Endothelial cell of umbilical vein (primary cell): ENCODE measurements at regions not wholly inside any gene's neighbourhood (a gene's known extent, or its start where the extent isn't known, plus 50 kb on each side); places are given as distances from the start of the nearest gene placed in this dataset.

Source experiments
- BruUV-seq: library from RNA; stranded (reverse); fragments of 400-500 nt; replicated peaks from 2 replicates; lab custom pipeline; 2021; lab: Mats Ljungman, UMichigan
- CTCF ChIA-PET: fragments of 300-600, 350-600 bp; sonication (Branson Sonifier 250); formaldehyde crosslinking; loops from one replicate; lab custom pipeline; 2021; ENCODE audit warnings: antibody characterized with exemption, inconsistent platforms; lab: Charles Lee
- POLR2A ChIA-PET: fragments of 300-600, 350-600 bp; sonication (Branson Sonifier 250); formaldehyde crosslinking; loops from one replicate; lab custom pipeline; 2021; ENCODE audit warnings: antibody characterized with exemption, inconsistent platforms; lab: Charles Lee
- DNase-seq: peaks from one replicate; pipeline ENCODE4 v3.0.0-alpha.2; 2011; ENCODE audit warnings: low read depth, low spot score
- FAIRE-seq: peaks from 2 replicates; lab custom pipeline; 2011; peaks lifted over from hg19 to GRCh38; lab: Jason Lieb, UNC
- H2AFZ ChIP-seq: 2 replicates; pipeline ENCODE4 v1.6.0; 2012; ENCODE audit warnings: low read depth, low read length, control low read depth, inconsistent platforms
- H3K27ac ChIP-seq: 2 replicates; pipeline ENCODE4 v1.5.1; 2011; ENCODE audit warnings: low read depth, mild to moderate bottlenecking, control low read depth, low read length, moderate library complexity; ENCODE audit not compliant: insufficient read depth
- H3K27me3 ChIP-seq, 2 experiments: 2 replicates each; pipeline versions ENCODE4 v1.6.0 to v1.6.1; 2011; ENCODE audit warnings: low read length in 2 of 2, mixed read lengths in 1 of 2; ENCODE audit not compliant: control insufficient read depth in 2 of 2, insufficient read depth in 2 of 2
- H3K36me3 ChIP-seq, 2 experiments: 2 replicates in 1 of 2; 3 replicates in 1 of 2; pipeline ENCODE4 v1.5.1; 2011; ENCODE audit warnings: low read length in 2 of 2, mild to moderate bottlenecking in 1 of 2, moderate library complexity in 1 of 2; ENCODE audit not compliant: control insufficient read depth in 2 of 2, insufficient read depth in 2 of 2; ENCODE audit errors: extremely low read depth in 1 of 2
- H3K4me1 ChIP-seq: 3 replicates; pipeline ENCODE4 v1.5.1; 2011; ENCODE audit warnings: mild to moderate bottlenecking, low read length; ENCODE audit not compliant: control insufficient read depth, insufficient read depth; ENCODE audit errors: extremely low read depth
- H3K4me2 ChIP-seq: 2 replicates; pipeline ENCODE4 v1.6.1; 2011; ENCODE audit warnings: low read length, control low read depth, mixed read lengths; ENCODE audit not compliant: insufficient read depth
- H3K4me3 ChIP-seq, 3 experiments: fragments of 200-600 bp in 1 of 3; sonication (generic), shearing (Covaris generic) in 1 of 3; replicated peaks in 1 of 3; 2 replicates each; pipeline ENCODE4 v1.5.1; 2011 to 2016; ENCODE audit warnings: control low read depth in 3 of 3, low read length in 3 of 3, mild to moderate bottlenecking in 2 of 3, inconsistent platforms in 1 of 3, low read depth in 1 of 3, moderate library complexity in 1 of 3; ENCODE audit not compliant: insufficient read depth in 1 of 3
- H3K79me2 ChIP-seq: 2 replicates; pipeline ENCODE4 v1.6.0; 2012; ENCODE audit warnings: low read length, inconsistent platforms; ENCODE audit not compliant: control insufficient read depth, insufficient read depth
- H3K9ac ChIP-seq: replicated peaks from 2 replicates; pipeline ENCODE3; 2011; ENCODE audit warnings: low read length, control low read depth; ENCODE audit not compliant: insufficient read depth; ENCODE audit errors: extremely low read depth
- H3K9me1 ChIP-seq: replicated peaks from 3 replicates; pipeline ENCODE4 v1.6.0; 2011; ENCODE audit warnings: mild to moderate bottlenecking, low read length; ENCODE audit not compliant: control insufficient read depth, insufficient read depth; ENCODE audit errors: extremely low read depth
- H3K9me3 ChIP-seq: replicated peaks from 2 replicates; pipeline ENCODE4 v1.5.1; 2012; ENCODE audit warnings: low read length, inconsistent platforms; ENCODE audit not compliant: control insufficient read depth, insufficient read depth
- H4K20me1 ChIP-seq: replicated peaks from 2 replicates; pipeline ENCODE3; 2011; ENCODE audit warnings: mild to moderate bottlenecking, low read length; ENCODE audit not compliant: control insufficient read depth, insufficient read depth; ENCODE audit errors: extremely low read depth
- CTCF ChIP-seq, 2 donors: IDR thresholded peaks; 1 replicate in 1 of 2; 2 replicates in 1 of 2; pipeline ENCODE4 v1.5.1; 2011; ENCODE audit warnings: low read length in 2 of 2, mild to moderate bottlenecking in 2 of 2, moderate library complexity in 2 of 2, control low read depth in 1 of 2, inconsistent platforms in 1 of 2, low read depth in 1 of 2; ENCODE audit not compliant: insufficient read depth in 1 of 2; ENCODE audit errors: extremely low read depth in 1 of 2
- EZH2 ChIP-seq: IDR thresholded peaks from 2 replicates; pipeline ENCODE4 v1.6.1; 2012; ENCODE audit warnings: borderline replicate concordance, low read depth, mild to moderate bottlenecking, moderate library complexity, low read length, inconsistent platforms; ENCODE audit not compliant: severe bottlenecking
- FOS ChIP-seq: IDR thresholded peaks from 2 replicates; pipeline ENCODE4 v1.6.1; 2011; ENCODE audit warnings: mild to moderate bottlenecking, low read length, moderate library complexity, borderline replicate concordance; ENCODE audit not compliant: insufficient read depth
- GATA2 ChIP-seq: IDR thresholded peaks from 2 replicates; pipeline ENCODE4 v1.7.0; 2011; ENCODE audit warnings: low read depth, mild to moderate bottlenecking, moderate library complexity, mixed read lengths, low read length; ENCODE audit not compliant: insufficient read length, insufficient read depth
- JUN ChIP-seq: IDR thresholded peaks from 2 replicates; pipeline ENCODE4 v1.6.1; 2011; ENCODE audit warnings: borderline replicate concordance, low read depth; ENCODE audit not compliant: insufficient read length, insufficient read depth
- MAX ChIP-seq: IDR thresholded peaks from 2 replicates; pipeline ENCODE4 v1.6.1; 2011; ENCODE audit not compliant: insufficient read depth, insufficient read length
- MYC ChIP-seq: IDR thresholded peaks from one replicate; pipeline ENCODE4 v1.6.1; 2011; ENCODE audit warnings: mild to moderate bottlenecking, low read depth, low read length
- POLR2A ChIP-seq: IDR thresholded peaks from 2 replicates; pipeline ENCODE4 v1.6.1; 2012; ENCODE audit warnings: low read depth, mild to moderate bottlenecking, control low read depth, low read length
- POLR2AphosphoS5 ChIP-seq: IDR thresholded peaks from 2 replicates; pipeline ENCODE4 v1.6.1; 2012; ENCODE audit warnings: low read depth, mild to moderate bottlenecking, control low read depth, low read length, moderate library complexity; ENCODE audit not compliant: insufficient read depth
- dilution Hi-C: fragments of 300-500 bp; cut with MboI; formaldehyde crosslinking; loops from one replicate; pipeline ENCODE4 v1.15.0; 2019; ENCODE audit warnings: low sequenced_read_pairs; ENCODE audit not compliant: extremely low pct_ligation_motif_present
- intact Hi-C: fragments of 100-400 bp; cut with micrococcal nuclease; formaldehyde crosslinking; loops from one replicate; pipeline ENCODE4 v1.10.0; 2022

GRCh38 chr2:45203400-45203799 lies 194.1 kb upstream of the SIX2 start:
- Histone ChIP-seq H4K20me1 (no peaks in the 10 kb centered on the region), H3K4me3 (no peak overlapping the region), H3K4me2 (no peak overlapping the region), H3K36me3 (no peaks in the 10 kb centered on the region), H3K27ac (no peak overlapping the region), H3K4me1 (no peaks in the 10 kb centered on the region), H3K9me1 (no peaks in the 10 kb centered on the region), H2AFZ (no peak overlapping the region), H3K79me2 (no peaks in the 10 kb centered on the region), H3K9me3 (no peaks in the 10 kb centered on the region), H3K9ac (no peak overlapping the region), H3K27me3 (no peaks in the 10 kb centered on the region)
- TF ChIP-seq POLR2AphosphoS5 = no peak
- TF ChIP-seq GATA2 = no peak
- no peak for TF ChIP-seq POLR2A
- TF ChIP-seq FOS = no peak
- no peak for TF ChIP-seq JUN
- TF ChIP-seq MAX = no peak
- no peak for TF ChIP-seq EZH2
- TF ChIP-seq MYC = no peak
- no peak for TF ChIP-seq CTCF (IDR thresholded peaks at IDR 0.05; ENCODE audit: extremely low read depth in 1 of 2, insufficient read depth in 1 of 2, low read depth in 1 of 2, low read length in 2 of 2)
- CTCF ChIA-PET = no interaction called here
- intact Hi-C loops = no loop called here
- BruUV-seq = no TSS peak
- DNase-seq (no peak), FAIRE-seq (no peak)
- POLR2A ChIA-PET = no interaction called here
- dilution Hi-C loops = no loop called here
